ENCODE measurements at regions not wholly inside any gene's neighbourhood (a gene's known extent, or its start where the extent isn't known, plus 50 kb on each side); places are given as distances from the start of the nearest gene placed in this dataset.

DNA sequence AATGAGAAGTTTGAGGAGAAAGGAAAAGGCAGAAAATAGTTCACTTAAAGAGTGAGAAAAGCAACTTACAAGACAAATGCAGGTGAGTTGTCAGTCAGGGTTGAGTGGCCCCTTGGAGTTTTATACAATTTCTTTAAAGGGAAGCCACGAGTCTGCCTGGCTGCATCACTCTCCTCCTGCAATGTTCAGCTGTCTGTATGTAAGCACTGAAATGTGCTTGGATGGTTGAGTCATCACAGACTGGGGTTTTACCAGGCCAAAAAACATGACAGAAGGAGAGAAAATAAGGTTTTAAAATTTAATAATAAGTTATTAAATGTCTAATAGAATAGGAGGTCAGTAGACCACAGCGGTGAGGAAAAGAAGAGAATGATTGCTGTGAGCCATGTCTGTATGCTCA lies 51.0 kb upstream of the FGF14 start:
- Histone ChIP-seq H3K9me3 (no peaks in the 10 kb centered on the region), H3K4me1 (no peaks in the 10 kb centered on the region), H3K4me3 (no peak overlapping the region), H3K27ac (no peak overlapping the region), H3K36me3 (no peaks in the 10 kb centered on the region), H3K27me3 (no peaks in the 10 kb centered on the region)
- in situ Hi-C loops (cut with MboI; ENCODE audit: low pct_ligation_motif_present in 1 of 4, low pct_unique_long_range_greater_than_20kb in 1 of 4, low sequenced_read_pairs in 3 of 4) (loop anchor here in 3 of 4 donors (25.0 kb wide), 1 partner anchor 516 kb away; no protein-coding TSS in a partner anchor), intact Hi-C loops (cut with DNase I; ENCODE audit: low total_unique reads) (no loop called here)
- 66 to 70% methylated on average over 2 of the region's 2 CpGs for WGBS, 2 donors (ENCODE audit: low coverage in 1 of 2)
- DNase-seq = no peak
- TF ChIP-seq POLR2AphosphoS5 (IDR thresholded peaks at IDR 0.05) = no peak
- TF ChIP-seq EP300 (IDR thresholded peaks at IDR 0.05; ENCODE audit: low read depth) = no peak
- TF ChIP-seq, protein P1, sequence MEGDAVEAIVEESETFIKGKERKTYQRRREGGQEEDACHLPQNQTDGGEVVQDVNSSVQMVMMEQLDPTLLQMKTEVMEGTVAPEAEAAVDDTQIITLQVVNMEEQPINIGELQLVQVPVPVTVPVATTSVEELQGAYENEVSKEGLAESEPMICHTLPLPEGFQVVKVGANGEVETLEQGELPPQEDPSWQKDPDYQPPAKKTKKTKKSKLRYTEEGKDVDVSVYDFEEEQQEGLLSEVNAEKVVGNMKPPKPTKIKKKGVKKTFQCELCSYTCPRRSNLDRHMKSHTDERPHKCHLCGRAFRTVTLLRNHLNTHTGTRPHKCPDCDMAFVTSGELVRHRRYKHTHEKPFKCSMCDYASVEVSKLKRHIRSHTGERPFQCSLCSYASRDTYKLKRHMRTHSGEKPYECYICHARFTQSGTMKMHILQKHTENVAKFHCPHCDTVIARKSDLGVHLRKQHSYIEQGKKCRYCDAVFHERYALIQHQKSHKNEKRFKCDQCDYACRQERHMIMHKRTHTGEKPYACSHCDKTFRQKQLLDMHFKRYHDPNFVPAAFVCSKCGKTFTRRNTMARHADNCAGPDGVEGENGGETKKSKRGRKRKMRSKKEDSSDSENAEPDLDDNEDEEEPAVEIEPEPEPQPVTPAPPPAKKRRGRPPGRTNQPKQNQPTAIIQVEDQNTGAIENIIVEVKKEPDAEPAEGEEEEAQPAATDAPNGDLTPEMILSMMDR (IDR thresholded peaks at IDR 0.05) = no peak
- no peak for TF ChIP-seq POLR2A (IDR thresholded peaks at IDR 0.05)
